Glutamatergic neuron (in vitro differentiated cells): ENCODE measurements at regions not wholly inside any gene's neighbourhood (a gene's known extent, or its start where the extent isn't known, plus 50 kb on each side); places are given as distances from the start of the nearest gene placed in this dataset.

ENCODE experiments used
- DNase-seq: peaks from one replicate; pipeline ENCODE4 v3.0.0; 2022
- H3K27ac Mint-ChIP-seq: one replicate; pipeline ENCODE4 v1.8.0; 2020; ENCODE audit warnings: mild to moderate bottlenecking, mixed read lengths, inconsistent platforms; ENCODE audit not compliant: unreplicated experiment
- H3K27me3 Mint-ChIP-seq: one replicate; pipeline ENCODE4 v1.8.0; 2020; ENCODE audit warnings: mild to moderate bottlenecking, moderate library complexity, mixed read lengths, inconsistent platforms; ENCODE audit not compliant: unreplicated experiment
- H3K36me3 Mint-ChIP-seq: one replicate; pipeline ENCODE4 v1.8.0; 2020; ENCODE audit warnings: mild to moderate bottlenecking, mixed read lengths, inconsistent platforms; ENCODE audit not compliant: unreplicated experiment
- H3K4me1 Mint-ChIP-seq: one replicate; pipeline ENCODE4 v1.8.0; 2020; ENCODE audit warnings: mild to moderate bottlenecking, low read depth, mixed read lengths, inconsistent platforms; ENCODE audit not compliant: unreplicated experiment
- H3K4me3 Mint-ChIP-seq: one replicate; pipeline ENCODE4 v1.8.0; 2020; ENCODE audit warnings: mild to moderate bottlenecking, mixed read lengths, inconsistent platforms; ENCODE audit not compliant: unreplicated experiment
- H3K9me3 Mint-ChIP-seq: one replicate; pipeline ENCODE4 v1.8.0; 2020; ENCODE audit warnings: mild to moderate bottlenecking, moderate library complexity, mixed read lengths, inconsistent platforms; ENCODE audit not compliant: unreplicated experiment
- CTCF ChIP-seq: fragments of 200-600 bp; sonication (generic); IDR thresholded peaks from one replicate; pipeline ENCODE4 v1.5.0; 2021; ENCODE audit not compliant: partially characterized antibody, unreplicated experiment

DNA sequence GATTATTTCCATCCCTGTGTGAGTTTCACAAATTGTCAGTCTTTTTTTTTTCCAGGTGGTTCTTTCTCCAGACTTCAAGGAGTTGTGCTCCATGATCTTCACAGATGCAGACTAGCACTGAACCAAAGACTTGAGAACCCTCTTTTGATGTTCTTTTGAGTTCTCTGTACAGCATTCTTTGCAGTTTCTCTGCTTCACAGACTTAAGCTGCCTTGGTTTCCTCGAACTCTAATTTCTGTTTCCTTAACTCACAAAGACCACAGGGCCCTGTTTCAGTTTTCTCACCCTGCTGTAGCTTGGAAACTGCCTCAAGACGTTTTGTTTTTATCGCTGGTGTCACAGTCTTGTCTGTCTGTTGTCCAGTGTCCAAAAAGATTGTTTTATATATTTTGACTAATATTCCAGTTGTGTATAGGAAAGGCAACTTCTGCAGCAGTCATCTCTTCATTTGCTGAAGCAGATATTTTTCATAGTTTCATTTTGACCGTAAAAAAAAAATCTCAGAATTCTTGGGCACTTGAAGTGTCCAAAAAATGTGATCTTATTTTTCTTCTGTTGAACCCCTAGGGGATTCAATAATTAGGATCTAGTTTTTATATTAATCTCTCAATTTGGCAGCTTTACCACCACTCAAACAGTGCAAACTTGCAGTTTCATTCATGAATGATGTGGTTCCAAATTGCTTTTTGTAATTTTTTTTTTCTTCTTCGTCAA is 97.0 kb upstream of the MC4R start:
- no peak for TF ChIP-seq CTCF
- Mint-ChIP-seq H3K27me3 (no peaks in the 10 kb centered on the region), H3K4me1 (no peaks in the 10 kb centered on the region), H3K27ac (peak overlapping the region; percentile 22), H3K4me3 (no peak overlapping the region), H3K36me3 (no peaks in the 10 kb centered on the region), H3K9me3 (no peaks in the 10 kb centered on the region)
- DNase-seq: no peak

DNA sequence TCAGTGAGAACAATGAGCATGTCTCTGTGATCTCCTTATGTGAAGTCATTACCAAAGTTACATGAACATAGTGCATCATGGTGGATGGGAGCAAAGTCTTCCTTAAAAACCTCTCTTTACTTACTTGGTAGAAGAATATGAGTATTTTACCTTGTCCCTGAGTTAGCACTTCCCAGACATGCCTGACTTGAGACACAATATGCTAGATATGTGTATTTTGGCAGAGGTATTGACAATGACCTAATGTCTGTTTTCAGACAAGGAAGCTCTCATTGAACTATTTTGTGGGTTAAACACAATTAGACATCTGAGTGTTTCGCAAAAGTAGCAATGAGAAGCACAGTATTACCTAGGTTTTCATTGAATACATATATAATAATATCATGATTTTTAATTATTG is 99.1 kb upstream of the MC4R start:
- Mint-ChIP-seq H3K36me3 (no peaks in the 10 kb centered on the region), H3K4me1 (no peaks in the 10 kb centered on the region), H3K27ac (no peak overlapping the region), H3K9me3 (no peaks in the 10 kb centered on the region), H3K27me3 (no peaks in the 10 kb centered on the region), H3K4me3 (no peak overlapping the region)
- no peak for DNase-seq
- no peak for TF ChIP-seq CTCF

- no peak for DNase-seq
Measured at GRCh38 chr18:60485201-60485600, 112.6 kb upstream of the MC4R start.

GRCh38 chr18:60493066-60493465 is 120.5 kb upstream of the MC4R start:
- no peaks in the 10 kb centered on the region for H3K4me1 Mint-ChIP-seq
- no peaks in the 10 kb centered on the region for H3K36me3 Mint-ChIP-seq
- no peak overlapping the region for H3K4me3 Mint-ChIP-seq
- no peak for DNase-seq
- H3K9me3 Mint-ChIP-seq: no peaks in the 10 kb centered on the region
- no peak overlapping the region for H3K27ac Mint-ChIP-seq
- no peak for TF ChIP-seq CTCF
- peaks cover 2% of the 10 kb centered on the region for H3K27me3 Mint-ChIP-seq

More at GRCh38 chr18:60485201-60485600, 112.6 kb upstream of the MC4R start:
- Mint-ChIP-seq H3K4me3 (no peak overlapping the region), H3K27me3 (no peaks in the 10 kb centered on the region), H3K9me3 (no peaks in the 10 kb centered on the region), H3K27ac (no peak overlapping the region), H3K36me3 (no peaks in the 10 kb centered on the region), H3K4me1 (no peaks in the 10 kb centered on the region)
- TF ChIP-seq CTCF: no peak

DNA sequence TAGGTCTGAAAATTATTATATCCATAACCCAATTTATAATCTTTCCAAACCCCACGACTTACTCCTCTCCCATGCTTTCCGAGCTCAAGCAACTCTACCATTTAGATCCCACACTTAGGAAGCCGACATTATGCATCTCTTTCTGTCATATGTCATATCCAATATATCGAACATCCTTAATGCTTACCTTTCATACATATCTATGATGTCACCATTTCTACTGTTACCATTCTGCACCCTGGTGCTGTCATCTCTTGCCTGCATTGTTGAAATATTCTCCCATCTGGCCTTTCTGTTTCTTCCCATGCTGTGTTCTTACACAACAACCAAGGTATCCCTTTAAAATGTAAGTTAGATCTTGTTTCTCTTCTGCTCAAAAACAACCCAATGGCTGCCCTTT is 127.1 kb upstream of the MC4R start:
- Mint-ChIP-seq H3K9me3 (peaks cover 6% of the 10 kb centered on the region), H3K27me3 (peaks cover 3% of the 10 kb centered on the region), H3K27ac (no peak overlapping the region), H3K4me1 (peaks cover 6% of the 10 kb centered on the region), H3K4me3 (no peak overlapping the region), H3K36me3 (no peaks in the 10 kb centered on the region)
- no peak for DNase-seq
- TF ChIP-seq CTCF: no peak
